Fibroblast of peridontal ligament (primary cell): ENCODE measurements at regions not wholly inside any gene's neighbourhood (a gene's known extent, or its start where the extent isn't known, plus 50 kb on each side); places are given as distances from the start of the nearest gene placed in this dataset.
"Not testable (repeated sequence)": the region's sequence is repeated elsewhere in the genome, so short reads cannot be mapped to it uniquely, and the experiment has no call there.

Experiments
- DNase-seq: peaks from one replicate; pipeline ENCODE4 v3.0.0-alpha.2; 2010; ENCODE audit errors: extremely low read depth

DNA sequence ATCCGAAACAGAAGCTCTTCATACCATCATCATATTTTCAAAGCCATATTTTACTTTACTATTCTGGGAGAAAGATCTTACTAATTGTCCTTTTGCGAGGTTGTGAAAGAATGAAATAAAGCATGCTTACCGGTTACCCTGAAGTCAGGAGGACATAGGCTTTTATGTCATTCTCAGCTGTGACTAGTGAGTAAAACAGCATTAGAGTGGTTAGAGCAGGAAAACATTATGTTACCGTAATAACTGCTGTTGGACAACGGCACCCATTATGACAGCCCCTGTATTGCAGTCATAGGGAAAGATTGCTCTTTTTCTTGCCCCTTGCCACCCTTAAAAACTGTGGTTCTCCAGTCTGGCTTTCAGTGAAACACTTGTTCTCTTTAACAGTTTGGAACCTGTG lies 1035.7 kb downstream of the ZPLD1 start:
- no peak for DNase-seq

DNA sequence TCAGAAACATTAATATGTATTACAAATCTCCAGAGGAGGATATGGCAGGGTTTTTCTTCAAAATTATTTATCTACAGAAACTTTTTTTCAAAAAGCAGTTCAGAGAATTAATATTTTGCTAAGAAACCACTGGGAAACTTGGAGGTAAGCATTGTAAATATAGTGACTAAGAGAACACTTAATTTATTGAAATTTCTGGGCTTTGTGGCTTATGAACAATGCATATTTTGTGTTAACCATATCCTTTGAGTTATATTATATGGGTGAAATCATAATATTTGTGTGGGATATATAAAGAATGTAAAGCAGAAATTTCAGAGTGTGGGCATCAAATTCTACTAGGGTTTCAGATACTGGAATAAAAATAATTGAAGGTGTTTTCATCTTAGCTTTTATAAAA lies 1059.2 kb downstream of the ZPLD1 start:
- no peak for DNase-seq

- DNase-seq, result no peak
Measured at GRCh38 chr3:103494512-103494911, 1059.7 kb downstream of the ZPLD1 start.

DNA sequence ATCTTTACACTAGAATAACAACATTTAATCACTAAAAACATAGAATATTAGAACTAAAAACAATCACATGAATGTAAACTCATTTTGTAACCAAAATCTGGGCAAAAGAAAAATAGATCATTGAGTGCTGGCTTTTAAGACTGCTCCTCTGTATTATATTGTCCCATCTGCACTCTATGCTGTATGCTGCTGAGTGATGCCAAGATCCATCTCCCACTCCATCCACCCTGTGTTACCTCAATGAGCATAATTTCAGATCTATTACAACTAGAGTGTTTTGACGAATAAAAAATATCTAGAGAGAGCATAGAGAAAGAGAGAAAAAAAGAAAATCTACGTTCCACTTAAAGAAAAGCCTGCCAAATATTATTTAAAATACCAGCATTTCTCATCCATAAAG lies 1060.4 kb downstream of the ZPLD1 start:
- no peak for DNase-seq

GRCh38 chr3:103499132-103499900 lies 1064.5 kb downstream of the ZPLD1 start:
- peak; percentile 58 for DNase-seq

GRCh38 chr3:103499967-103500366 lies 1065.2 kb downstream of the ZPLD1 start:
- DNase-seq, result no peak

GRCh38 chr3:103510760-103511159 lies 1075.9 kb downstream of the ZPLD1 start:
- DNase-seq, result no peak

GRCh38 chr3:103511891-103512290 lies 1077.1 kb downstream of the ZPLD1 start:
- no peak for DNase-seq

GRCh38 chr3:103512595-103512994 lies 1077.8 kb downstream of the ZPLD1 start:
- no peak for DNase-seq

DNA sequence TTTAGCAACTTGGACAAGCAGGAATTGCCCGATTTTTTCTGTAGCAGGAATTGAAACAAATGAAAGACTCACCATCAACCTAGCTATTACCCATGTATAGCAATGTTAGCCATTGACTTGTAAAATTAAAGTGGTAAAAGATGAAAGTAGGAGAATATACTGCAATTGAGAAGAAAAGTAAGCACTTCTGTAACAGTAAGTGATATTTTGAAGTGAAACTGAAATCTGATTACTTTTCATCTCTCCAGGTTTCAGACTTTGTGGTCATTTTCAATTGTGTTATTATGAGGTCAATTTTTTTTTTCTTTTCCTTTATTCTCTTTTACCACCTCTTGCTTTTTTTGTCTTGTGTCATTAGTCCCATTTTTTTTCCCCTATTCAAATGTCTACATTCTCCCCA lies 1078.2 kb downstream of the ZPLD1 start:
- DNase-seq, result no peak

DNA sequence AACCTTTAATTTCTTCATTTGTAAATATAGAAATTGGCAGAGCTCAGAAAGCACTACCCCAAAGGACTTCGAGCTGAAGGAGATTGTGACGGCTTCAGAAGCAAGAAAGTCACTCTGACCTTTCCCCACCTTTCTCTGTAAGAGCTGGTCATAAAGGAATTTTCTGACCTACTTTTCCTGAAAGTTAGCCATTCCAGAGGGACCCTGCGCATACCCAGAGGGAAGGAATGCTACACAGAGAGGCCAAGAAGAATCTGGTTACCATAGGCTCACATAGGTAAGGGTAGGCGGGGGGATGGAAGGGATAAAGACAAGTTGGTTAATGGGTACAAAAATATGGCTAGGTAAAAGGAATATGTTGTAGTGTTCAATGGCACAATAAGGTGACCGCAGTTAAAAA lies 1080.3 kb downstream of the ZPLD1 start:
- DNase-seq, result no peak

DNA sequence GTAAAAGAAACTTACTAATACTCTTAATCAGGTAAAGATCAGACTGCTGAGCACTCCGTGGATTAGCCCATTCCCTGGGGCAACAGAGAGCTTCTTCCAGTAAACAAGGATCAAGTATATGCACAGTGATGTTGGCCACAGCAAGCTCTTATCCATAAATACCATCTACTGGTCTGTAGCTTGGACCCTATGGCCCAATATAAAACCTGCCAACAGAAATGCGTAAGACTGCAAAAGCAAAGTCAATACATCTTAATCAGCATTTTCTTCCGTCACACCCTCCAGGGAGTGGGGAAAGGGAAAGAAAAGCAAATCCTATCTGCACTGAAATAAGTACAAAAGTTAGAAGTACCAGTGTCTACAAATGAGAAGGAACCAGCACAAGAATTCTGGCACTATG lies 1082.1 kb downstream of the ZPLD1 start:
- DNase-seq, result no peak

DNA sequence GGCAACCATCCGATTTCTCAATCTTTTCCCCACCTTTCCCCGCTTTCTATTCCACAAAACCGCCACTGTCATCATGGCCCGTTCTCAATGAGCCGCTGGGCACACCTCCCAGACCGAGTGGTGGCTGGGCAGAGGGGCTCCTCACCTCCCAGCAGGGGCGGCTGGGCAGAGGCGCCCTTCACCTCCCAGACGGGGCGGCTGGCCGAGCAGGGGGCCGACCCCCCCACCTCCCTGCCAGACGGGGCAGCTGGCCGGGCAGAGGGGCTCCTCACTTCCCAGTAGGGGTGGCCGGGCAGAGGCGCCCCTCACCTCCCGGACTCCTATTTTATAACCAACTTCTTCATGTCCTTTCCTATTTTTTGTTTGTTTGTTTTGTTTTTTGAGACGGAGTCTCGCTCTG lies 1096.5 kb downstream of the ZPLD1 start:
- DNase-seq, result not testable (repeated sequence)

- DNase-seq, result no peak
Measured at GRCh38 chr3:103532986-103533385, 1098.2 kb downstream of the ZPLD1 start.

- no peak for DNase-seq
Measured at GRCh38 chr3:103554451-103554850, 1119.6 kb downstream of the ZPLD1 start.

- DNase-seq, result not testable (repeated sequence)
Measured at GRCh38 chr3:103564116-103564515, 1129.3 kb downstream of the ZPLD1 start.

- no peak for DNase-seq
Measured at GRCh38 chr3:103585809-103586208, 1151.0 kb downstream of the ZPLD1 start.

- DNase-seq, result no peak
Measured at GRCh38 chr3:103589770-103590169, 1155.0 kb downstream of the ZPLD1 start.

DNA sequence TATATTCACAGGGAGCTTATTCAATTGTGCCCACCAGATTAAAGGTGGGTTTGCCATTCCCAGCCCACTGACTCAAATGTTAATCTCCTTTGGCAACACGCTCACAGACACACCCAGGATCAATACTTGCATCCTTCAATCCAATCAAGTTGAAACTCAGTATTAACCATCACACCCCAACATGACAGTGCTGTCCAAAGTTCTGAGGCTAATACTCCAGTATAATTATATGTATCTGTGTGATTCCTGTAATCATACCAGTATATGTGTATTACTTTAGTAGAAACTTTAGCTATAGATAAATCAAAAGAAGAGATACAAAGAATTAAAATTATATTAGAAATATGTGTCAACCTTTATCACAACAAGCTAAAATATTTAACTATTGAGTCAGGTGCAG lies 1166.0 kb downstream of the ZPLD1 start:
- no peak for DNase-seq

- DNase-seq, result no peak
Measured at GRCh38 chr3:103601666-103602065, 1166.9 kb downstream of the ZPLD1 start.

DNA sequence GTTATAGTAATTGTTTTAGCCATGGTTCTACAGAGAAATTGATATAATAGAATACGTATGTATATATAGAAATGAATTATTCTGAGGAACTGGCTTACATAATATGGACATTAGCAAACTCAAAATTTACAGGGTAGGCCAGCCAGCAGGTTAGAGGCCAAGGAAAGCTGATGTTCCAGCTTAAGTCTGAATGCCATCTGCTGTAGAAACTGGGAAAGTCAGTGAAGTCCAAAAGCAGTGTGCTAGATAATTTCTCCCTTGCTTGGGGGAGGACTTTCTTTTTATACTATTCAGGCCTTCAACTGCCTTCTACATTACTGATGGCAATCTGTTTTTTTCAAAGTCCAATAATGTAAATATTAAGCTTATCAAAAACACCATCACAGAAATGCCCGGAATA lies 1174.7 kb downstream of the ZPLD1 start:
- DNase-seq, result no peak

GRCh38 chr3:103613397-103614156 lies 1178.8 kb downstream of the ZPLD1 start:
- no peak for DNase-seq

- no peak for DNase-seq
Measured at GRCh38 chr3:103614719-103615118, 1179.9 kb downstream of the ZPLD1 start.
